ENCODE measurements at regions not wholly inside any gene's neighbourhood (a gene's known extent, or its start where the extent isn't known, plus 50 kb on each side); places are given as distances from the start of the nearest gene placed in this dataset.
A peak's percentile ranks its signal among the peaks of the same experiment; 100 is the strongest.

- H3K9me2 ChIP-seq (ENCODE audit: insufficient read depth), result no peaks in the 10 kb centered on the region
- DNase-seq (ENCODE audit: low read depth, low spot score), result no peak
- CTCF ChIA-PET, result no interaction called here
- no TSS peak for BruUV-seq (replicated peaks)
- no peaks in the 10 kb centered on the region for H3K27me3 ChIP-seq (ENCODE audit: insufficient read depth, low read length)
- H3K79me2 ChIP-seq (ENCODE audit: insufficient read depth, low read length), result no peaks in the 10 kb centered on the region
- intact Hi-C loops (cut with micrococcal nuclease), result no loop called here
- no peak overlapping the region for H2AFZ ChIP-seq (ENCODE audit: low read depth, low read length, poor library complexity, severe bottlenecking)
- H3K9me3 ChIP-seq (ENCODE audit: control insufficient read depth in 1 of 2, insufficient read depth in 1 of 2, low read depth in 1 of 2, low read length in 2 of 2), result no peaks in the 10 kb centered on the region
- no peaks in the 10 kb centered on the region for H4K20me1 ChIP-seq (ENCODE audit: insufficient read depth)
- no peak overlapping the region for H3K9ac ChIP-seq (ENCODE audit: low read length)
- H3K4me1 ChIP-seq (ENCODE audit: control insufficient read depth in 1 of 2, insufficient read depth in 2 of 2, low read length in 2 of 2), result peaks cover 5 to 26% of the 10 kb centered on the region in 2 experiments; a peak in 3 of 4 replicates
- no peaks in the 10 kb centered on the region for H3K36me3 ChIP-seq (ENCODE audit: control insufficient read depth in 1 of 2, insufficient read depth in 2 of 2, low read length in 2 of 2)
- peak; percentile 34; the same call in 1 of the 2 replicates for ATAC-seq
- TF ChIP-seq SRF (IDR thresholded peaks at IDR 0.05; ENCODE audit: low read depth), result no peak
- no peak for TF ChIP-seq RAD21 (IDR thresholded peaks at IDR 0.05; ENCODE audit: low read depth)
- no peak for TF ChIP-seq ATF3 (IDR thresholded peaks at IDR 0.05)
- no peak for TF ChIP-seq ZFX (IDR thresholded peaks at IDR 0.05)
- POLR2A ChIA-PET, result no interaction called here
- RAD21 ChIA-PET (ENCODE audit: low non-redundant PET in 1 of 2, low total read pairs in 2 of 2, uncharacterized antibody in 2 of 2, unreplicated experiment in 2 of 2), result no interaction called here
- no peak overlapping the region for H3K27ac ChIP-seq (ENCODE audit: low read depth, low read length)
- no peak overlapping the region for H3K4me3 ChIP-seq (replicated peaks in 1 of 2; ENCODE audit: low read depth in 1 of 2, low read length in 2 of 2)
- H3K4me2 ChIP-seq (ENCODE audit: low read length), result no peak overlapping the region
These were observed 81.1 kb downstream of the SIK1 start for GRCh38 chr21:43345746-43346409.

- TF ChIP-seq RAD21 (IDR thresholded peaks at IDR 0.05; ENCODE audit: low read depth), result no peak
- TF ChIP-seq ELF1 (IDR thresholded peaks at IDR 0.05; ENCODE audit: borderline replicate concordance, low read depth), result no peak
- TF ChIP-seq EGR1 (IDR thresholded peaks at IDR 0.05; ENCODE audit: low read depth), result no peak
- no peak for TF ChIP-seq ZNF274 (IDR thresholded peaks at IDR 0.05; ENCODE audit: low read depth, low read length)
- no peak for TF ChIP-seq POLR2AphosphoS5 (IDR thresholded peaks at IDR 0.05; ENCODE audit: low read depth, low read length)
- no peak for TF ChIP-seq REST (IDR thresholded peaks at IDR 0.05; ENCODE audit: low read depth)
- TF ChIP-seq ZFX (IDR thresholded peaks at IDR 0.05), result no peak
- no peak for TF ChIP-seq SP1 (IDR thresholded peaks at IDR 0.05; ENCODE audit: low read depth)
- no peak for TF ChIP-seq YY1 (IDR thresholded peaks at IDR 0.05; ENCODE audit: extremely low read depth, insufficient replicate concordance, low read depth, low read length)
- TF ChIP-seq JUND (IDR thresholded peaks at IDR 0.05), result no peak
- TF ChIP-seq POLR2A (IDR thresholded peaks at IDR 0.05; ENCODE audit: borderline replicate concordance, extremely low read depth, insufficient read depth, insufficient read length), result no peak
- TF ChIP-seq, protein P1, sequence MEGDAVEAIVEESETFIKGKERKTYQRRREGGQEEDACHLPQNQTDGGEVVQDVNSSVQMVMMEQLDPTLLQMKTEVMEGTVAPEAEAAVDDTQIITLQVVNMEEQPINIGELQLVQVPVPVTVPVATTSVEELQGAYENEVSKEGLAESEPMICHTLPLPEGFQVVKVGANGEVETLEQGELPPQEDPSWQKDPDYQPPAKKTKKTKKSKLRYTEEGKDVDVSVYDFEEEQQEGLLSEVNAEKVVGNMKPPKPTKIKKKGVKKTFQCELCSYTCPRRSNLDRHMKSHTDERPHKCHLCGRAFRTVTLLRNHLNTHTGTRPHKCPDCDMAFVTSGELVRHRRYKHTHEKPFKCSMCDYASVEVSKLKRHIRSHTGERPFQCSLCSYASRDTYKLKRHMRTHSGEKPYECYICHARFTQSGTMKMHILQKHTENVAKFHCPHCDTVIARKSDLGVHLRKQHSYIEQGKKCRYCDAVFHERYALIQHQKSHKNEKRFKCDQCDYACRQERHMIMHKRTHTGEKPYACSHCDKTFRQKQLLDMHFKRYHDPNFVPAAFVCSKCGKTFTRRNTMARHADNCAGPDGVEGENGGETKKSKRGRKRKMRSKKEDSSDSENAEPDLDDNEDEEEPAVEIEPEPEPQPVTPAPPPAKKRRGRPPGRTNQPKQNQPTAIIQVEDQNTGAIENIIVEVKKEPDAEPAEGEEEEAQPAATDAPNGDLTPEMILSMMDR (IDR thresholded peaks at IDR 0.05 in 2 of 3, conservative IDR thresholded peaks at IDR 0.05 in 1 of 3; ENCODE audit: borderline replicate concordance in 1 of 3, insufficient read depth in 1 of 3, low read depth in 2 of 3, low read length in 2 of 3), result no peak
- ATAC-seq (no peak), DNase-seq (ENCODE audit: low read depth, low spot score) (no peak)
- POLR2A ChIA-PET, result no interaction called here
- intact Hi-C loops (cut with micrococcal nuclease), result no loop called here
- no peak overlapping the region for H3K4me3 ChIP-seq (replicated peaks in 1 of 2; ENCODE audit: low read depth in 1 of 2, low read length in 2 of 2)
- CTCF ChIA-PET, result no interaction called here
- H3K9me3 ChIP-seq (ENCODE audit: control insufficient read depth in 1 of 2, insufficient read depth in 1 of 2, low read depth in 1 of 2, low read length in 2 of 2), result no peaks in the 10 kb centered on the region
- H3K4me2 ChIP-seq (ENCODE audit: low read length), result no peak overlapping the region
- no peaks in the 10 kb centered on the region for H4K20me1 ChIP-seq (ENCODE audit: insufficient read depth)
- BruUV-seq (replicated peaks), result no TSS peak
- RAD21 ChIA-PET (ENCODE audit: low non-redundant PET in 1 of 2, low total read pairs in 2 of 2, uncharacterized antibody in 2 of 2, unreplicated experiment in 2 of 2), result no interaction called here
- H3K36me3 ChIP-seq (ENCODE audit: control insufficient read depth in 1 of 2, insufficient read depth in 2 of 2, low read length in 2 of 2), result no peaks in the 10 kb centered on the region
- H3K4me1 ChIP-seq (ENCODE audit: control insufficient read depth in 1 of 2, insufficient read depth in 2 of 2, low read length in 2 of 2), result peaks cover 11 to 33% of the 10 kb centered on the region in 2 experiments
- H3K9me2 ChIP-seq (ENCODE audit: insufficient read depth), result no peaks in the 10 kb centered on the region
- no peak overlapping the region for H3K9ac ChIP-seq (ENCODE audit: low read length)
- no peaks in the 10 kb centered on the region for H3K79me2 ChIP-seq (ENCODE audit: insufficient read depth, low read length)
- no peaks in the 10 kb centered on the region for H3K27me3 ChIP-seq (ENCODE audit: insufficient read depth, low read length)
- no peak overlapping the region for H2AFZ ChIP-seq (ENCODE audit: low read depth, low read length, poor library complexity, severe bottlenecking)
- H3K27ac ChIP-seq (ENCODE audit: low read depth, low read length), result no peak overlapping the region
These were observed 81.7 kb downstream of the SIK1 start for GRCh38 chr21:43345046-43345745.

Measured in HCT116 (cell line).